Stimulated activated CD8-positive, alpha-beta memory T cell treated with anti-CD3 and anti-CD28 coated beads, Interleukin-2, amount 100 ng/mL, for 48 hours (primary cell): ENCODE measurements at regions not wholly inside any gene's neighbourhood (a gene's known extent, or its start where the extent isn't known, plus 50 kb on each side); places are given as distances from the start of the nearest gene placed in this dataset.
"Not testable (repeated sequence)": the region's sequence is repeated elsewhere in the genome, so short reads cannot be mapped to it uniquely, and the experiment has no call there.

Source experiments
- DNase-seq, 2 donors: peaks; one replicate each; pipeline ENCODE4 v3.0.0-alpha.2; 2020; ENCODE audit warnings: low read depth in 2 of 2

DNA sequence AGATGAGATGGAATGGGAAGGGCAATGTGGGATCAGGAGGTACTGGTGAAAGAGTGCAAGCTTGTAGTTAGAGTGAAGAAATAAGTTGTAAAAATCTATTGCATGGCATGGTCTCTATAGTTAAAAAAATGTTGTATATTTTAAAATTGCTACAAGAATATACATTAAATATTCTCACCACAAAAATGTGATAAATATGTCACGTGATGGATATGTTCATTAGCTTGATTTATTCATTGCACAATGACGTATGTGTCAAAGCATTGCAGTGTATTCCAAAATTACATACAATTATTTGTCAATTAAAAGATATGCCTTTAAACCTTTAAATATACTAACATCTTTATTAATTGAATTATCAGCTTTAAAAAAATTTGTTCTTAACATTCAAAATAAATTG is 1607.1 kb downstream of the REEP3 start:
- DNase-seq = no peak

GRCh38 chr10:65130162-65130758 is 1609.1 kb downstream of the REEP3 start:
- DNase-seq = no peak

- DNase-seq = no peak
Observed at GRCh38 chr10:65133652-65134051, 1612.5 kb downstream of the REEP3 start.

DNA sequence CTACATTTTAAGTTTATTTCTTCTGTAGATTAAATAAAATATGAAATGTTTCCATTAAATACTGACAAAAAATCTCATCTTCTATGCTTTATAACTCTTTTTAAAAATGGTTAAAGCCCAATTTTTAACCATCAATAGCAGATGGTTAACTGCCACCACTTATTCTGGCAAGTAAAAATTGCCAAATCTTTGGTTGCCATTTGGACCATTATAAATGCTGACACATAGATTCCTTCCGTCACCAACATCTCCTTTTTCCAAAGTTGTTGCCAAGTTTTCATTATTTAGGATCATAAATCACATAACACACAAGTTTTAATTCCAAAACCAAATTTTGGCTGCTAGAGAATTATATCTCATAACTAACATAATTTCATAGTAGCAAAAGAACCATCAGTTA is 1614.3 kb downstream of the REEP3 start:
- DNase-seq = no peak

DNA sequence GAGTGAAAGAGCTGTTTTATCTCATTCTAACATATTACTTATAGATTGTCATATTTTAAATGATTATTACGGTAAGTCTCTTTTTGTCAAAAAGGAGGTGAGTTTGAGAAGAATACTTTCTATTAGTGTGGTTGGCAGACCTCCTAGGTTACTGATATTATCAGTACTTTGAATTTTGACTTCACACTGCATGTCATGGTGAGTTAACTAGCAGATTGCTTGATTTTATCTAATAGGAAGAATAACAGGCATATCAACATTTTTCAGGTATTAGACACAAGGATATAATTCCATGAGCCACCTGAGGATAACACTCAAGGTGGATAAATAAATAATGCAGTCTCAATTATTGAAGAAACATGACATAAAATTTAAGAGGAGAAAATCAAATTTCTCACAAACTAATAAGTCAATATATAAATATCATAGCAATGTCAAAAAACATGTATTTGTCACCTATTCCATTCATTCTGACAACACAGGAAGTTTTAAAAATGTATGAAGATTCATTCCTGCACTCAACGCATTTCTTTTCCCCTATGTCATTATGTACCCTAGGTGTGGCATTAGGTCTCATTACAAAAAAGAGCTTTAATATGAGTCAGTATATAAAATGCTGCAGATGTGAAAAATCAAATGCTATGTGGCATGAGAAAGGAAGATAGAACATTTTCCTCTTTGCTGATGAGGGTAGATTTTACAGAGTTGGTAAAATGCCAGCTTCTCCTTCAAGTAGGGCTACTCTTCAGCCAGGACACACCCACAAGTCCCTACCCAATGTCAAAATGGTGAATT is 1621.6 kb downstream of the REEP3 start:
- DNase-seq = no peak

DNA sequence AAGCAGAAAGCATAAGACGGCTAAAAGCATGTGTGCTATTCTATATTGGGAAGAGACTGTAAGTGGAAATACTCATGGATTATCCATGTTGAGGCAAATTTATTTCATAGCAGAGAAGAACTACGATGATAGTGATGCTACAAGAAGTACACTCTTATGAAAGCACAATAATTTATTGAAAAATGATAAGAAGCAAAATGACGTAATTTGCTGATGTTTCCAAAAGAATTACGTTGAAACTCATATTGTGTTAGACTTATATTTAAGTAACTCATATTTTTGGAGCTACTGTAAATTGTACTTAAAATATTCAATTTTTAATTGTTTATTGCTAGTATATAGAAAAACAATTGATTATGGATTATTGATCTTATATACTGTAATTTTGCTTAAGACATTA is 1622.5 kb downstream of the REEP3 start:
- DNase-seq = no peak

DNA sequence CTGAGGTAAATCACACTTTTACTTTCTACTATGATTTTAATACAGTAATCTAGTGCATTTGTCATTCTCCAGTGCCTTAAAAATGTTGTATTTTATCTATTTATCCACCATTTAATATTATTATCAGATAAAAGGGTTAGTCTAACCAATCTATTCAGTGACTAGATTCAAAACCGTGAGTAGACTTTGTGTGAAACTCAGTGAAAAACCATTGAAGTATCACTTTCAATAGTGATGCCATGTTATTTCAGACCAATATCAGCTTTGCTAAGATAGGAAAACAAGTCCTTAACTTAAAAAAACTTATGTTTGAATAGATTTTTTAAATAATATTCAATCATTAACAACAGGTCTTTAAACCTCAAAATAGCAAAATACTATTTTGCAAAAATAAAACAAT is 1628.7 kb downstream of the REEP3 start:
- DNase-seq = no peak

GRCh38 chr10:65166272-65166671 is 1645.1 kb downstream of the REEP3 start:
- no peak for DNase-seq

- DNase-seq = no peak
Observed at GRCh38 chr10:65172249-65172648, 1651.0 kb downstream of the REEP3 start.

DNA sequence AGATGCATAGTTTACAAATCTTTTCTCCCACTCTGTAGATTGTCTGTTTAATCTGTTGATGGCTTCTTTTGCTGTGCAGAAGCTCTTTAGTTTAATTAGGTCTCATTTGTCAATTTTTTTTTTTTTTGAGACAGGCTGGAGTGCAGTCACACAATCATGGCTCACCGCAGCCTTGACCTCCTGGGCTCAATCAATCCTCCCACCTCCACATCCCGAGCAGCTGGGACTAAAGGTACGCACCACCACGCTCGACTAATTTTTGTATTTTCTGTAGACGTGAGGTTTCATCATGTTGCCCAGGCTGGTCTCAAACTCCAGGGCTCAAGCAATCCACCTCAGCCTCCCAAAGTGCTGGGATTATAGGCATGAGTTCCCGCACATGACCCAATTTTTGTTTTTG is 1655.8 kb downstream of the REEP3 start:
- no peak for DNase-seq

DNA sequence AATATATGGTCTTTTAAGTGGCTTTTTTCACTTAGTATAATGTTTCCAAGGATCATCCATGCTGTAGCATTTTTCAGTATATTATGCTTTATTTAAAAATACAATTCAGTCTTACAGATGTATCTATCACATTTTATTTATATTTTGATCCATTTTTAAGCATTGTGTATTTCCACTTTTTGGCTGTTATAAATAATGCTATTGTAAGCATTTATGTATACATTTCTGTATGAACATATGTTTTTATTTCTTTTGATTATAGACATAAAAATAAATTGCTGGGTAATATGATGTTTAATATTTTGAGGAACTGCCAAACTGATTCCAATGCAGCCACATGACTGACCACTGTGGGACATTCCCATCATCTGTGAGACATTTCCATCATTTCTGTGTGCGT is 1662.0 kb downstream of the REEP3 start:
- DNase-seq = no peak

GRCh38 chr10:65186668-65187067 is 1665.5 kb downstream of the REEP3 start:
- not testable (repeated sequence) for DNase-seq

DNA sequence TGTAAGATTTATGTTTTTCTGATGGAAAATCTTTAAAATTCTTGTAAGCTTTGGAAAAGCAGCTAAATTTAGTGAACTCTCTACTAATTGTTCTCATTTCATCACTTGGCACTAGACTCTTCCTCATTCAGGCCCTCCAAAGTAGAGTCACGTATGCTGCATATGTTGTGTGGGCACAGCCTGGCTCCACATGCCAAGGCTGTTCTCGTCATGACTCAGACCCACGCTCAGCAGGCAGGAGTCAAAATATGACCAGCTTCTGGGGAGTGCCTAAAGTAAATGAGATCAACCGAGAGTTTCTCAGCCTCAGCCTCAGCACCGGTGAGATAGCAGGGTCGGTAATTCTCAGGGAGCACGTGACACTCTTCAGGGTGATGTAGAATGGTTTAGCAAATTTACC is 1672.9 kb downstream of the REEP3 start:
- no peak for DNase-seq

- no peak for DNase-seq
Observed at GRCh38 chr10:65194555-65194954, 1673.4 kb downstream of the REEP3 start.

DNA sequence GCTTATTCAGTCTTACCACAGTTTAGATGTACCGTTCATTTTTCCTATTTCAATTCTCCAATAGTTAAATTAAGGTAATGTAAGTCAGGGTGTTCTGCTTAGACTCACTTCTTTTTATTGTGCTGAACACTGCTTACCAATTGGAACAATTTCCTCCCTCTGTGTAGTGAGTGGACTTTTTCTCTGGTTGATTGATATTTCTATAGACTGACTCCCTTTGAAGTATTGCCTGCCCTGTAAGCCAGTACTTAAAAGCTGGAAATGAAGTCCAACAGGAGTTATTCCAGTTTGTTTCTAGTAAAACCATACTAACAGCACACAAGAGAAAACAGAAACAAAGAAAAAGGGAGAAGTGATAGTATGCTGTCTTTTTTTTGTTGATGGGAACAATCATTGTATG is 1674.9 kb downstream of the REEP3 start:
- DNase-seq = no peak

GRCh38 chr10:65197935-65198334 is 1676.7 kb downstream of the REEP3 start:
- no peak for DNase-seq

- no peak for DNase-seq
Observed at GRCh38 chr10:65201491-65201890, 1680.3 kb downstream of the REEP3 start.

DNA sequence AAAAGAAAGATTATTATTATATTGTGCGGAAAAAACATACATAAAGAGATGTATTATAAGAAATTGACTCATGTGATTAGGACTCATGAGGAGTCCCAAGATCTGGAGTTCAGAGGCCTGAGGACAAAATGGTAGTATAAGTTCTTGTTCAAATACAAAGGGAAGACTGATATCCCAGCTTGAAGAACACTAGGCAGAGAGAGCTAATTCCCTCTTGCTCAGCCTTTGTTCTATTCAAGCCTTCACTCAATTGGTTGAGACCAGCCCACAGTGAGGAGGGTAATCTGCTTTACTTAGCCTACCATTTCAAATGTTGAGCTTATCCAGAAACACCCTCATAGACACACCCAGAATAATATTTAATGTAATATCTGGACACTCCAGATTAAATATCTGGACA is 1683.8 kb downstream of the REEP3 start:
- no peak for DNase-seq

- DNase-seq = no peak
Observed at GRCh38 chr10:65213170-65213569, 1692.0 kb downstream of the REEP3 start.

DNA sequence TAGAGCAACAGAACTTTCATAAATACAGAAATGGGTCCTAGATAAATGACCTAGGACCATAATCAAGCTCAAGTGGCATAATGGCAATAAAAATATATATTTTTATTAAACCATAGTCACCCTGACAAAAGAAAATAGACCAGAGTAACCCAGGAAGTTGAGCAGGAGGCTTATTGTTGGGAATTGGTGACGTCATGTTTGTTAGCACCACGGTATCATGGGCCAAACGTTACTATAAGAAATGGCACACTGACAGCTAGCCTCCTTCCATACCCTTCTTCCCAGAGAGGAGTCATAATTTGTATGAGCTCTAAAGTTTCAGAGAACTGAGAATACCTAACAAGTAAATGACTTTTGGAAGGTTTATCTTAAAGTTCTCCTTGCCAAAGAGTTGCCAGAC is 1698.2 kb downstream of the REEP3 start:
- DNase-seq = no peak

GRCh38 chr10:65231148-65231547 is 1694.7 kb upstream of the LRRTM3 start:
- DNase-seq = no peak

DNA sequence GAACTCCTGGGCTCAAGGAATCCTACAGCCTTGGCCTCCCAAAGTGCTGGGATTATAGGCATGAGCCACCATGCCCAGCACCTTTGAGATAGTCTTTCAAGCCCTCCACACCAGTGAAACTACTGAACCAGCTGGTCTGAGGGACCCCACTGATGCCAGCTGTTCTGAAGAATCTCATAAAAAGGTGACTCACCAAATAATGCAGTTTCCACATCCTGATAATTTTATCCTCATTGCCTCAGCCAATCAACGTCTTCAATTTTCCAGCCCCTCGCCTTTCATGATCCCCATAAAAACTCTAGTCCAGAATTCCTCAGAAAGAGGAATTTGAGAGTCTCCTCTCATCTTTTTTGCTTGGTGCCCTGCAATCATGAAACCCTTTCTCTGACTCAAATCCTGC is 1691.6 kb upstream of the LRRTM3 start:
- no peak for DNase-seq

DNA sequence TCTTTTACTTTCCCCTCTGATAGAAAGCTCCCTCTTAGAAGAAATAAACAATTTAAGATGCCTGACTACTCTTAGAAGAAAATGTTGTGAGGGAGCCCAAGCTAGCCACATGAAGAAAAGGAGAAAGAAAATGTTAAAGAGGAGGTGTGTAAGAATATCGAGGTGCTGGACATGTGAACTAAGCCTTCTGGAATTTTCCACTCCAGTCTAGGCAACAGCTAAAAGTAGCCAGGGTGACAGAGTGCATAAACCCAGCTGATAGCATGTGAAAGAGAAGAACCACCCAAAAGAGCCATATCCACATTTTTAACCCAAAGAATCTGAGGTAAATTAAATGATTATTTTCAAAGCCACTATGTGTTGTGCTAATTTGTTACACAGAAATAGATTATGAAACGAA is 1690.6 kb upstream of the LRRTM3 start:
- no peak for DNase-seq

- DNase-seq = no peak
Observed at GRCh38 chr10:65235846-65236245, 1690.0 kb upstream of the LRRTM3 start.
